DMS 273 (cell line): ENCODE measurements at regions not wholly inside any gene's neighbourhood (a gene's known extent, or its start where the extent isn't known, plus 50 kb on each side); places are given as distances from the start of the nearest gene placed in this dataset.
A peak's percentile ranks its signal among the peaks of the same experiment; 100 is the strongest.

Experiments
- DNase-seq: peaks from one replicate; lab custom pipeline; 2025; ENCODE audit not compliant: unreplicated experiment; lab: John Stamatoyannopoulos, UW

DNA sequence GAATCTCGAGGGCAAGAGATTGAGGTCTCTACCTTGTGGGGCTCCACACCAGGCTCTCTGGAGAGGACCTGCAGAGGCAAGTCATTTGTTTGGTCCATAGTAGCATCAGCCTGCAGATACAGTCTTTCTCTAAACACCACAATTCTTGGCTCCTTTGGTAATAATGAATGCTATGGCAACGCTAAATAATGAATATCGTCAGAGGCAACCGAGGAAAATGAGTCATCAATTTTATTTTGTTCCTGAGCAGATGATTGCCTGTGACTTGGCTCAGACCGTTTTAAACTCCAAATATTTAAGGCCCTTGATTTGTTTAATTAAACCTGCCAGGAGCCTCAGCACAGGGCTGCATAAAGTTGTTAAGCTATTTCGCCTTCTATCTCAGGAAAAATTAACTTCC lies 924.1 kb upstream of the TMEM132C start:
- no peak for DNase-seq

DNA sequence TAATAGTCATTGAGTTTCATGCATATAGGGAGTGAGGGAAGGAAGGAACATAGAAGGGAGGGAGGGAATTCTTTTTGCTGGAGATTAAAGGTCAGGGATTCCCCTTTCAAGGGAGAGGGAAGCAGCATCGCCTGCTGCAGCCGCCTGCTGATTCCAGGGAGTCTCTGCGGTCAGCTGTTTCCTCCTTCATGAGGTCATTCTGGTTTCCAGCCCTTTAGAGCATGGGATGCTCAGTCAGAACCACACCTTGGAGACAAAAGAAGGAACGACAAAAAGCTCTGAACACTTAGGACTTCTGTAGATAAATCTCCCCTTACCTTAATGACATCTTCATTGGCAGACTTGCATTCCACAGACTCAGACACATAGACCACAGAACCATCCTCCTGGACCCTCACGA lies 923.0 kb upstream of the TMEM132C start:
- DNase-seq = no peak

- no peak for DNase-seq
These were observed 915.4 kb upstream of the TMEM132C start for GRCh38 chr12:127351481-127352010.

GRCh38 chr12:127355061-127355841 lies 911.7 kb upstream of the TMEM132C start:
- peak; percentile 0 for DNase-seq

- DNase-seq = no peak
These were observed 908.1 kb upstream of the TMEM132C start for GRCh38 chr12:127358888-127359287.

GRCh38 chr12:127360580-127360979 lies 906.4 kb upstream of the TMEM132C start:
- no peak for DNase-seq

- no peak for DNase-seq
These were observed 904.8 kb upstream of the TMEM132C start for GRCh38 chr12:127362121-127362520.

DNA sequence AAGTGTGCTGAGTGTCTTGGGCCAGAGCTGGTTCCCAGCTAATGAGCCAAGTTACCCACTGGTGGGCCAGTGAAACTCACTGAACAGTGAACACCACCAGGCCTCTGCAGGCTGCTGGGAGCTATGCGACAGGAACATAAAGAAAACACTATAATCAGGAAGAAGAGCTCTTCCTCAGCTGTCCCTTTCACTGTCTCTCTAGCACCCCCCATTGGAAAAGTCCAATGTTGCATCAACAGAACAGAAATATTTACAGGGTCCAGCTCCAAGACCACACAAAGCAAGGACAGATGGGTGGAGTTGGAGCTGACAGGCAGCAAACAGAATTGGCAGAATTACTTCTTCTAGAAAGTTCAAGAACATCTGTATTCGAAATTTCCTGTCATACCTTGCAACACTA lies 903.6 kb upstream of the TMEM132C start:
- peak; percentile 6 for DNase-seq

DNA sequence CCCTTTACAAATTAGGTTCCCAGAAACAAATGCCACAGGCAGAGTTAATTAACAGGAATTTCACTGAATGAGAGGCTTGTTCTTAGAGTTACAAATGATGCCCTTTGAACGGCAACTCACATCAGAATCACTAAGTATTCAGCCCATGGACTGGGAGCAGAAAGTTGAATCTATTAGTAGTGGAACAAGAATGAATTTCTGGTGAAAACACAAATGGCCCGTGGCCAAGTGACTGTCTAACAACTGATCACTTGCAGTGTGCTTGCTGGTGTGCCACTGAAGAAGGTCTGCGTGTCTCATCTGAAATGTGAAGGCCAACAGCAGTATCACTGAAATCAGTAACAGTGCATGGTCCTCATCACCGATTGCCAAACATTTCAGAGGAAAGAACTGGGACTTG lies 893.4 kb upstream of the TMEM132C start:
- DNase-seq = no peak

DNA sequence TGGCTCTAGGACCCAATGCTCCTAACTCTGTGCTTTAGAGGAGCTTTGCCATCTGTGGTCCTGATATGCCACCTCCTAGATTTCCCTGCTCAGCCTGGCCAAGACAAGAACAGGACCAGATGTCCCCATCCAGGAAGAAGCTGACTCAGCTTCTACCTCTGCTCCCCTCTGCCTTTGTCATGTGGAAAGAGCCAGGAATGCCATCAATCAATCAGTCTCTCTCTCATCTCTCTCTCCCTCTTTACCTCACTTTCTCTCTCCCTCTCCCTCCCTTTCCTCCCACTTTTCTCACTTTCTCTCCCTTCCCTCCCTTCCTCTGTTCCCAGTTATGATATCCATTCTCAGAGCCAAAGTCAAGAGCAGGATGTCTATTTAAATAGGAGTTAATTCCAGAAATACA lies 892.5 kb upstream of the TMEM132C start:
- DNase-seq = no peak

DNA sequence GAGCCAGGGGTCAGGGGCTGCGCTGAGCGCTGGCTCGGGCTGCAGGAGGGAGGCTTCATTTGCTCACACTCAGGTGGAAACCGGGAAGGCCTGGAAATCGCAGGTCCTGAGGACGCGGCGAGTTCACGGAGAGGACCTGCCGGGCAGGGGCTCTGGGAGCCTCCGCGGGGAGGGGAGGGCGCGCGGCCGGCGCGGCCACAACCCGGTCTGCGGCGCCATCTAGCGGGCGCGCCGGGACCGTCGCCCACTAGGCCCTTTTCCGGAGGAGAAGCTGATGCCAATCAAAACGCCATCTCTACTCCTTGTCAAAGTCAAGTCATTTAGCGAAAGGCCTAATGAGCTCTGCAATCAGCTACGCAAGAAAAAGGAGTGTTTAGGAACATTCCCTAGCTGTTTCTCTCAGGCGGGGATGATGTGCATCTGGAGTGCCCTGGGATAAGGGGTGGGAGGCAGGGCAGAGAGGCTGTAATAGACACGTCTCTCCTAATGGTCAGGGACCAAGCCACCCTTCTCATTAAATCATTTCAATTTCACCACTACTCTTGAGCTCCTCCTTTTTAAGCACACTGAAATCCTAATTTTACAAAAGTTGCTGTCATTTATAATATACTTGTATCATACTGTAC lies 885.8 kb upstream of the TMEM132C start:
- peak; percentile 76 for DNase-seq

GRCh38 chr12:127381681-127382080 lies 885.3 kb upstream of the TMEM132C start:
- no peak for DNase-seq

DNA sequence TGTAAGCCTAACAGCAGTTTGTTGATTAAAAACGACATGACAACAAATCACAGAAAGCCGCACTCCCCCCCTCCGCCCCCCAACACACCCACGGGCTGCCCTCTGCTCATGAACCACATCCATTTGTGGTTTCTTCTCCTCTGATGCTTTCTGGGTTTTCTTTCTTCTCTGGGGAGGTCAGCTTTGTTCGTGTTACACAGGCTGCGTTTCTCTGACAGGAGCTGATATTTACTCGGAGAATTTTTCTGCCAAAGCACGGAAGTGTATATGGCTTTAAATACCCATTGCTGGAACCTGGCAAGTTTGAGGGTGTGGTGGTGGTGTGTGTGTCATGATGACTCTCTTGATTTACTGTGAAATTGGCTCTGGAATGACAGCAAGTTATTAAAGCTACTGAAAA lies 883.7 kb upstream of the TMEM132C start:
- no peak for DNase-seq

GRCh38 chr12:127386723-127387122 lies 880.2 kb upstream of the TMEM132C start:
- no peak for DNase-seq

DNA sequence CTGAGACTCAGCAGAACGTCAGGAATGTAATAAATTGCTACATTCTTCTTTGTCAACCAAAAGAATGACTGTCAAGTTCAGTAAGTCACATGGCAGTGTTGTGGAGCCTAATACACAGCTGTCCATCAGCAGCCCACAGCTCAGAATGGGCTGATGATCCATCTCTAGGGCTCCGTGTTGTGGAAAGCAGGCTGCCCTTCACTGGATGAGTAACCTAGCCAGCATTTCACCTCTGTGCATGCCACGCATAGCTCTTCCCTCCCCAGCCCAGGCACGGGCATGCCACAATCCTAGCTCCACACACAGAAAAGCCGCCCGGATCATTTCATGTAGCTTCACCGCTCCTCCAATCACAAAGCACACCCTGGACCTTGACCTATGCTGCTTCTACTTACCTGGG lies 878.0 kb upstream of the TMEM132C start:
- no peak for DNase-seq

DNA sequence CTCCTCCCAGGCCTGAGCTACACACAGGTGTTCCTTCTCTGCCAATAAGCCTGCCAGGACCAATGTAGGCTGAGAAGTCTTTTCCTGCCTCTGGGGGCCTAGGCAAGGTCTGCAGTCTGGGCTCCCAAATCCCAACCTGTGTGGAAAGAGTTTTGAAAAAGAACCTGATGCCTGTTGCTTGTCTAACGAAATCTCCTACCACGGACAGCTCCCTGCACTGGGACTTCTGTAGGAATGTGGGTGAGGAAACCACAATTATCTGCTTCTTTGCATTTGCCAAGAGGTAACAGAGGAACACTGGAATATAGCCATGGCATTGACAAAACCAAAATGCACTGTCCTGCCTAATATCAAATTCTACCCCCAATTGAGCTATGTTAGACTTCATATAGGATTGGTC lies 877.0 kb upstream of the TMEM132C start:
- DNase-seq = no peak

DNA sequence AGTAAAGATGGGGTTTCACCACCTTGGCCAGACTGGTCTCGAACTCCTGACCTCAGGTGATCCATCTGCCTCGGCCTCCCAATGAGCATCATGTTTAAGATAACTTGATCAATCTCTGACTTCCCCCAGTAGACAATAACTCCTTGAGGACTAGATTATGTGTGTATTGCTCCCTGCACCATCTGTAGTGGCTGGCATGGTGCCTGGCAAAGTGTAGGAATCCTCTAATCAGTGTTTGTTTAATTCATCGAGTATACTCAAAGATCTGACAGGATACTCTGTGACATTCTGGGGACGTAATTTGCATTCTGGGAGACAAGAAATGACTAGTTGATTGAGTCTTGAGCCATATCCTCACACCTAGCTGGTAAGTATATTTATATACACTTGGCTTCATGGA lies 873.5 kb upstream of the TMEM132C start:
- peak; percentile 18 for DNase-seq

GRCh38 chr12:127393896-127394295 lies 873.1 kb upstream of the TMEM132C start:
- DNase-seq = peak; percentile 0

GRCh38 chr12:127396734-127397133 lies 870.2 kb upstream of the TMEM132C start:
- no peak for DNase-seq

- no peak for DNase-seq
These were observed 868.8 kb upstream of the TMEM132C start for GRCh38 chr12:127398016-127398710.

GRCh38 chr12:127399451-127399850 lies 867.5 kb upstream of the TMEM132C start:
- no peak for DNase-seq

- DNase-seq = no peak
These were observed 866.7 kb upstream of the TMEM132C start for GRCh38 chr12:127400221-127400620.
